Mucosa of descending colon (tissue), 3 donors: ENCODE measurements at regions not wholly inside any gene's neighbourhood (a gene's known extent, or its start where the extent isn't known, plus 50 kb on each side); places are given as distances from the start of the nearest gene placed in this dataset.

Experiments used
- ATAC-seq: fragments of 200-7000 bp; cut with Tn5 transposase; one replicate; pipeline ENCODE4 v1.9.1; 2020; ENCODE audit warnings: mild to moderate bottlenecking, moderate library complexity
- DNase-seq, 3 donors: peaks; one replicate each; pipeline ENCODE4 v3.0.0-alpha.2; 2020
- H3K36me3 ChIP-seq: fragments of 200-600 bp; one replicate; pipeline ENCODE4 v1.8.0; 2021; ENCODE audit warnings: low read depth, mild to moderate bottlenecking
- H3K4me1 ChIP-seq: fragments of 200-600 bp; one replicate; pipeline ENCODE4 v1.8.0; 2021; ENCODE audit warnings: low read depth, mild to moderate bottlenecking
- H3K4me3 ChIP-seq: fragments of 200-600 bp; one replicate; pipeline ENCODE4 v1.8.0; 2021; ENCODE audit warnings: mild to moderate bottlenecking
- H3K9me3 ChIP-seq: fragments of 200-600 bp; one replicate; pipeline ENCODE4 v1.8.0; 2021; ENCODE audit warnings: mild to moderate bottlenecking
- intact Hi-C, 2 donors: fragments of 100-400 bp; cut with DNase I in 1 of 2; cut with micrococcal nuclease in 1 of 2; formaldehyde crosslinking; loops; one replicate each; pipeline versions ENCODE4 v1.11.0 to v1.11.1; 2022; cut with DNase I, micrococcal nuclease
- TF ChIP-seq, protein P1 (sequence below): fragments of 200-600 bp; IDR thresholded peaks from one replicate; pipeline ENCODE4 v1.8.0; 2022; ENCODE audit warnings: antibody characterized with exemption, mild to moderate bottlenecking
- donor health status: DM: no; HTN: no; CAD: no; lungs with moderate emphysema.
- donor health status: DM: no; HTN: no; CAD: no.
- donor health status: DM: no; HTN: yes; CAD: no.

DNA sequence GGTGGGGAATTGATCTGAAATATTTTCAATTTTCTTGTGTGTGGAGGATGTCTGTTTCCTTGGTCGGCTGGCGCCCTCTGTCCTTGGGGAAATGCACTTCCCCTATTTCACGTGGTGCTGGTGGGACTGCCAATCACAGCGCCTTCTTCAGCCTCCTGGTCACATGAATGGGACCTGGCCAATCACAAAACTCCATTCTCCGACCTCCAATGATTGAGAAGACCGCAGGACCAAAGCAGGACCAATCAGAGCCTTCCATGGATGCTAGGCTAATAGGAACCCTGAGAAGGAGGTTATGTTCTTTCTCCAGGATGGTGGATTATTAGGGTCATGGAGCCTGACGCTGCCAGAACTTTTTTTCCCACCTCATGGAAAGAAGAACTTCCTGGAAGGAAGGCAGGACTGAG is 188.7 kb downstream of the TTC8 start:
- intact Hi-C loops = loop anchor here in 1 of 2 donors (5.0 kb wide), 1 partner anchor 346 kb away; no protein-coding TSS in a partner anchor
- H3K9me3 ChIP-seq = no peaks in the 10 kb centered on the region
- no peaks in the 10 kb centered on the region for H3K4me1 ChIP-seq
- H3K36me3 ChIP-seq = no peaks in the 10 kb centered on the region
- H3K4me3 ChIP-seq = no peak overlapping the region
- TF ChIP-seq, protein P1, sequence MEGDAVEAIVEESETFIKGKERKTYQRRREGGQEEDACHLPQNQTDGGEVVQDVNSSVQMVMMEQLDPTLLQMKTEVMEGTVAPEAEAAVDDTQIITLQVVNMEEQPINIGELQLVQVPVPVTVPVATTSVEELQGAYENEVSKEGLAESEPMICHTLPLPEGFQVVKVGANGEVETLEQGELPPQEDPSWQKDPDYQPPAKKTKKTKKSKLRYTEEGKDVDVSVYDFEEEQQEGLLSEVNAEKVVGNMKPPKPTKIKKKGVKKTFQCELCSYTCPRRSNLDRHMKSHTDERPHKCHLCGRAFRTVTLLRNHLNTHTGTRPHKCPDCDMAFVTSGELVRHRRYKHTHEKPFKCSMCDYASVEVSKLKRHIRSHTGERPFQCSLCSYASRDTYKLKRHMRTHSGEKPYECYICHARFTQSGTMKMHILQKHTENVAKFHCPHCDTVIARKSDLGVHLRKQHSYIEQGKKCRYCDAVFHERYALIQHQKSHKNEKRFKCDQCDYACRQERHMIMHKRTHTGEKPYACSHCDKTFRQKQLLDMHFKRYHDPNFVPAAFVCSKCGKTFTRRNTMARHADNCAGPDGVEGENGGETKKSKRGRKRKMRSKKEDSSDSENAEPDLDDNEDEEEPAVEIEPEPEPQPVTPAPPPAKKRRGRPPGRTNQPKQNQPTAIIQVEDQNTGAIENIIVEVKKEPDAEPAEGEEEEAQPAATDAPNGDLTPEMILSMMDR = peak; percentile 20
- ATAC-seq (peak; percentile 91), DNase-seq (peak; percentile 72 to 82 (median 79))

DNA sequence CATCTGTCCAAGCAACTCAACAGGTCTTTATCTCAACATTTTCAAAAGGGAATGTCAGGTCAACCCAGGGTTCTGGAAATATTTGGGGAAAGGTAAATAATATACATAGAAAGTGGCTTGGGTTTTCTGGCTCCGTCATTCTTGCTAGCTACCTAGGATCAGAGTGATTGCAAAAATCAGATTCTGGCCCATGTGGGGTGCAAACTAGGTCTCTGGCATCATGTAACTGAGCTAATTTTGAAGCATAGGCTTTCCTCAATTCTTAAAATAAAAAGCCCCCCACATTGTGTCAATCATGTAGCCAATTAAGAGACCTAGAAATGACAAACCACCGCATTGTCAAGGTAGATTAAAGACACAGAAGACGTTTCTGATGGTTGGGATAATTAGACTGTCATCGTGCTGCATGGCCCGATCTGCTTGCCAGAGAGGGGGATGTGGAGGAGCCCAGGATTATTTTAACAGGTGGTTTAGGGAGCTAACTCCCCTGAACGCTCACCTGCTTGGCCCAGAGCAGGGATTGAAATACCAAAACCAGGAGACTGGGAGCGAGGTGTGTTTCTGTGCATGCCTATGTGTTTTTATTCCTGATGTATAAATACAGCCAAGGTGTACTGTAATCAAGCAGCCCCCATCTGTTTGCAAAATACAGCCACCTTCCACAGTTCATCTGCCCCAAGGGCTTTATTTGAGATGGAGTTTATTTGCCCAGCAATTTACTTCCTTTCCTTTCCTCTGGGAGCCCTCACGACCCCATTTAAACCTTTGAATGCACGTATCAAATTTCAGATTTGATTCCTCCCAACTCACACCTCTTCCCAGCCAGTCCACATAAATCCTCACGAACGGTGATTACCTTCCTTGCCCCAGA is 189.5 kb downstream of the TTC8 start:
- H3K4me1 ChIP-seq = no peaks in the 10 kb centered on the region
- H3K9me3 ChIP-seq = no peaks in the 10 kb centered on the region
- TF ChIP-seq, protein P1 = no peak
- intact Hi-C loops = loop anchor here in 1 of 2 donors (5.0 kb wide), 1 partner anchor 347 kb away; no protein-coding TSS in a partner anchor
- no peaks in the 10 kb centered on the region for H3K36me3 ChIP-seq
- H3K4me3 ChIP-seq = no peak overlapping the region
- ATAC-seq (no peak), DNase-seq (no peak)

DNA sequence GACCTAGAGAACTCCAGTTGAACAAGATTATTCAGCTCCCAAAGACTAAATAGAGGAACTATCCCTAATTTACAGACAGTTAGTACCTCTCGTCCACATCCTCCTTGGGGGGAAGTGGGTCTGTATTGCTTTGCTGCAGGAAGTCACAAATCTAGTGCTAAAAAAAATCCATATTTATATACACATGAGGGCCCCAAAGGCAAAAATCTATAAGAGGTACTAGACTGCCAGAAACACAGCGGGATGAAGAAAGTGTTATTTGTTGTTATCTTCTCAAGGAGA is 190.1 kb downstream of the TTC8 start:
- Histone ChIP-seq H3K4me1 (no peaks in the 10 kb centered on the region), H3K4me3 (no peak overlapping the region), H3K9me3 (no peaks in the 10 kb centered on the region), H3K36me3 (no peaks in the 10 kb centered on the region)
- DNase-seq (no peak), ATAC-seq (no peak)
- intact Hi-C loops = loop anchor here in 1 of 2 donors (5.0 kb wide), 1 partner anchor 347 kb away; no protein-coding TSS in a partner anchor
- TF ChIP-seq, protein P1 = no peak

DNA sequence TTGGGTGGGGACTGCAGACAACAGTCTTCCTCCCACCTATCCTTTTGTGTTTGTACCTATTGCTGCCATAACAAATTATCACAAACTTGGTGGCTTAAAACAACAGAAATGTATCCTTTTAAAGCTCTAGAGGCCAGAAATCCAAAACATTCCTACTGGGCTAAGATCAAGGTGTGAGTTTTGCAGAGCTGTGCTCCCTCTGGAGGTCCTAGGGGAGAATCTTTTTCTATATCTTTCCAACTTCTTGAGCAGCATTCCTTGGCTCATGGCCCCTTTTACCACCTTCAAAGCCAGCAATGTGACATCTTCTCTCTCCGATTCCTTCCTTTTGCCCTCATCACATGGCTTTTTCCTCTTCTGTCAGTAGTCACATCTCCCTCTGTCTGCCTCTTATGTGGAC is 190.6 kb downstream of the TTC8 start:
- TF ChIP-seq, protein P1 = no peak
- intact Hi-C loops = no loop called here
- ATAC-seq (no peak), DNase-seq (no peak)
- H3K36me3 ChIP-seq = no peaks in the 10 kb centered on the region
- no peaks in the 10 kb centered on the region for H3K4me1 ChIP-seq
- H3K9me3 ChIP-seq = no peaks in the 10 kb centered on the region
- H3K4me3 ChIP-seq = no peak overlapping the region

DNA sequence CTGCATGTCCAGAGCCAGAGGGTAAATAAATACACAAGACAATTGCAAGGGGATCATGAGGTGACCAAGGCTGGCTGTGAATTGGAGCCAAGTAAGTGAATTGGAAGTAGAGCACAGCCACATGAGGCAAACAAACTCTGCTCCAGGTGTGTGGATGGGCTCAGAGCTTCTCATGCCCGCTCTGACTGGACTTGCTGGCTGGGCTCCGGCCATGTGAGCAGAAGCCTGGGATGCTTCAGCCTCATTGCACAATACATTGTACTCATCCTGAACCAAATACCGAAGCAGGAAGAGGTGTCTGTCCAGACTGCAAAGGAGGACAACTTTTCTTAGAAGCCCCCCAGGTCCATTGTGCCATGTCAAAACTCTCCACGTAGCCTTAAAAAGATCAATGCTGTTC is 193.0 kb downstream of the TTC8 start:
- H3K9me3 ChIP-seq = no peaks in the 10 kb centered on the region
- TF ChIP-seq, protein P1 = no peak

More for the DNA sequence above, 193.0 kb downstream of the TTC8 start:
- H3K4me3 ChIP-seq = no peak overlapping the region
- H3K36me3 ChIP-seq = no peaks in the 10 kb centered on the region
- no peak for DNase-seq
- ATAC-seq = no peak
- H3K4me1 ChIP-seq = no peaks in the 10 kb centered on the region
- intact Hi-C loops = no loop called here
